Stimulated activated naive B cell treated with anti-CD40 and anti-IgM and Interleukin-4, amounts not matched to agents 10 μg/mL and 1 μg/mL and 100 μg/mL, for 72 hours (primary cell): ENCODE measurements at regions not wholly inside any gene's neighbourhood (a gene's known extent, or its start where the extent isn't known, plus 50 kb on each side); places are given as distances from the start of the nearest gene placed in this dataset.
"Not testable (repeated sequence)": the region's sequence is repeated elsewhere in the genome, so short reads cannot be mapped to it uniquely, and the experiment has no call there.

Source experiments
- ATAC-seq, 2 donors: fragments of 150-1000 bp; cut with Tn5 transposase; replicated peaks; 2 replicates each; pipeline ENCODE4 v1.10.0; 2021; ENCODE audit warnings: moderate library complexity in 1 of 2
- DNase-seq: peaks from one replicate; pipeline ENCODE4 v3.0.0; 2021
- H3K27ac Mint-ChIP-seq: one replicate; pipeline ENCODE4 v1.8.0; 2022; ENCODE audit warnings: mild to moderate bottlenecking, mixed read lengths
- H3K27me3 Mint-ChIP-seq, 2 donors: one replicate each; pipeline ENCODE4 v1.8.0; 2022; ENCODE audit warnings: mixed read lengths in 2 of 2
- H3K36me3 Mint-ChIP-seq, 2 donors: one replicate each; pipeline ENCODE4 v1.8.0; 2022; ENCODE audit warnings: mixed read lengths in 2 of 2, mild to moderate bottlenecking in 1 of 2
- H3K4me1 Mint-ChIP-seq, 2 donors: one replicate each; pipeline ENCODE4 v1.8.0; 2022; ENCODE audit warnings: mixed read lengths in 2 of 2, mild to moderate bottlenecking in 1 of 2
- H3K4me3 Mint-ChIP-seq, 2 donors: one replicate each; pipeline ENCODE4 v1.8.0; 2022; ENCODE audit warnings: mild to moderate bottlenecking in 2 of 2, mixed read lengths in 2 of 2, moderate library complexity in 1 of 2
- H3K9me3 Mint-ChIP-seq, 2 donors: one replicate each; pipeline ENCODE4 v1.8.0; 2022; ENCODE audit warnings: mixed read lengths in 2 of 2, mild to moderate bottlenecking in 1 of 2

- no peak for DNase-seq
- ATAC-seq = no peak
- Mint-ChIP-seq H3K27me3 (no peaks in the 10 kb centered on the region), H3K36me3 (no peaks in the 10 kb centered on the region), H3K4me3 (no peak overlapping the region), H3K27ac (no peak overlapping the region), H3K4me1 (no peaks in the 10 kb centered on the region), H3K9me3 (peaks cover under 1 to 6% of the 10 kb centered on the region in 2 donors)
These were observed 138.2 kb upstream of the TUSC1 start for GRCh38 chr9:25816439-25816838.

GRCh38 chr9:25814023-25814422, 135.8 kb upstream of the TUSC1 start:
- peaks cover 3 to 11% of the 10 kb centered on the region in 2 donors for H3K9me3 Mint-ChIP-seq
- no peak overlapping the region for H3K27ac Mint-ChIP-seq
- no peaks in the 10 kb centered on the region for H3K27me3 Mint-ChIP-seq
- H3K4me3 Mint-ChIP-seq = no peak overlapping the region
- ATAC-seq = no peak
- no peaks in the 10 kb centered on the region for H3K4me1 Mint-ChIP-seq
- H3K36me3 Mint-ChIP-seq = no peaks in the 10 kb centered on the region
- no peak for DNase-seq

- no peak for DNase-seq
- no peak for ATAC-seq
- H3K36me3 Mint-ChIP-seq = no peaks in the 10 kb centered on the region
- H3K27ac Mint-ChIP-seq = no peak overlapping the region
- no peaks in the 10 kb centered on the region for H3K27me3 Mint-ChIP-seq
- no peaks in the 10 kb centered on the region for H3K4me1 Mint-ChIP-seq
- peaks cover 3 to 11% of the 10 kb centered on the region in 2 donors for H3K9me3 Mint-ChIP-seq
- no peak overlapping the region for H3K4me3 Mint-ChIP-seq
These were observed 135.2 kb upstream of the TUSC1 start for GRCh38 chr9:25813478-25813877.

GRCh38 chr9:25808554-25808953, 130.3 kb upstream of the TUSC1 start:
- Mint-ChIP-seq H3K9me3 (peaks cover 3 to 10% of the 10 kb centered on the region in 2 donors), H3K27ac (no peak overlapping the region), H3K4me1 (no peaks in the 10 kb centered on the region), H3K4me3 (no peak overlapping the region), H3K36me3 (no peaks in the 10 kb centered on the region), H3K27me3 (no peaks in the 10 kb centered on the region)
- DNase-seq (no peak), ATAC-seq (no peak)

GRCh38 chr9:25804856-25805255, 126.6 kb upstream of the TUSC1 start:
- Mint-ChIP-seq H3K4me3 (no peak overlapping the region), H3K27me3 (no peaks in the 10 kb centered on the region), H3K9me3 (peaks cover 0 to 5% of the 10 kb centered on the region in 2 donors), H3K4me1 (no peaks in the 10 kb centered on the region), H3K36me3 (no peaks in the 10 kb centered on the region), H3K27ac (no peak overlapping the region)
- DNase-seq (no peak), ATAC-seq (no peak)

GRCh38 chr9:25801989-25802388, 123.7 kb upstream of the TUSC1 start:
- not testable (repeated sequence) for H3K4me3 Mint-ChIP-seq, H3K27me3 Mint-ChIP-seq, H3K27ac Mint-ChIP-seq, H3K4me1 Mint-ChIP-seq, H3K36me3 Mint-ChIP-seq, H3K9me3 Mint-ChIP-seq, DNase-seq, ATAC-seq

- H3K4me3 Mint-ChIP-seq = no peak overlapping the region
These were observed 95.6 kb upstream of the TUSC1 start for GRCh38 chr9:25773805-25774204.

GRCh38 chr9:25755951-25756350, 77.7 kb upstream of the TUSC1 start:
- Mint-ChIP-seq H3K27me3 (no peaks in the 10 kb centered on the region), H3K4me3 (no peak overlapping the region)

More at GRCh38 chr9:25773805-25774204, 95.6 kb upstream of the TUSC1 start:
- Mint-ChIP-seq H3K27ac (no peak overlapping the region), H3K36me3 (no peaks in the 10 kb centered on the region), H3K9me3 (peaks cover 0 to 9% of the 10 kb centered on the region in 2 donors), H3K4me1 (no peaks in the 10 kb centered on the region), H3K27me3 (no peaks in the 10 kb centered on the region)
- DNase-seq (no peak), ATAC-seq (no peak)

GRCh38 chr9:25752398-25752797, 74.2 kb upstream of the TUSC1 start:
- no peak for DNase-seq
- Mint-ChIP-seq H3K36me3 (no peaks in the 10 kb centered on the region), H3K27ac (no peak overlapping the region), H3K9me3 (no peaks in the 10 kb centered on the region), H3K4me1 (no peaks in the 10 kb centered on the region), H3K27me3 (no peaks in the 10 kb centered on the region), H3K4me3 (no peak overlapping the region)
- ATAC-seq = no peak

More at GRCh38 chr9:25755951-25756350, 77.7 kb upstream of the TUSC1 start:
- Mint-ChIP-seq H3K9me3 (peaks cover 0 to 3% of the 10 kb centered on the region in 2 donors), H3K4me1 (no peaks in the 10 kb centered on the region), H3K36me3 (no peaks in the 10 kb centered on the region), H3K27ac (no peak overlapping the region)
- no peak for ATAC-seq
- no peak for DNase-seq

GRCh38 chr9:25742256-25742655, 64.0 kb upstream of the TUSC1 start:
- Mint-ChIP-seq H3K27me3 (no peaks in the 10 kb centered on the region), H3K27ac (no peak overlapping the region), H3K4me1 (no peaks in the 10 kb centered on the region), H3K4me3 (no peak overlapping the region), H3K9me3 (peaks cover 0 to 10% of the 10 kb centered on the region in 2 donors), H3K36me3 (no peaks in the 10 kb centered on the region)
- ATAC-seq (no peak), DNase-seq (no peak)

- Mint-ChIP-seq H3K27ac (no peak overlapping the region), H3K36me3 (no peaks in the 10 kb centered on the region), H3K4me1 (no peaks in the 10 kb centered on the region), H3K9me3 (peaks cover 0 to 8% of the 10 kb centered on the region in 2 donors), H3K4me3 (no peak overlapping the region), H3K27me3 (no peaks in the 10 kb centered on the region)
- ATAC-seq (no peak), DNase-seq (no peak)
These were observed 55.2 kb upstream of the TUSC1 start for GRCh38 chr9:25733336-25733982.

- not testable (repeated sequence) for DNase-seq, H3K4me1 Mint-ChIP-seq, H3K4me3 Mint-ChIP-seq, H3K9me3 Mint-ChIP-seq, ATAC-seq, H3K27me3 Mint-ChIP-seq, H3K36me3 Mint-ChIP-seq, H3K27ac Mint-ChIP-seq
These were observed 53.9 kb upstream of the TUSC1 start for GRCh38 chr9:25731895-25732794.
